Muscle layer of colon (tissue), 2 donors: ENCODE measurements at regions not wholly inside any gene's neighbourhood (a gene's known extent, or its start where the extent isn't known, plus 50 kb on each side); places are given as distances from the start of the nearest gene placed in this dataset.
"Not testable (repeated sequence)": the region's sequence is repeated elsewhere in the genome, so short reads cannot be mapped to it uniquely, and the experiment has no call there.

ENCODE experiments used
- H3K27ac ChIP-seq: one replicate; pipeline ENCODE4 v1.7.0; 2013; ENCODE audit warnings: low read depth, mild to moderate bottlenecking, low read length, moderate library complexity
- H3K27me3 ChIP-seq, 2 donors: one replicate each; pipeline ENCODE4 v1.7.0; 2013; ENCODE audit warnings: low read length in 2 of 2, mild to moderate bottlenecking in 2 of 2; ENCODE audit not compliant: insufficient read depth in 2 of 2, control insufficient read depth in 1 of 2
- H3K36me3 ChIP-seq: one replicate; pipeline ENCODE4 v1.7.0; 2013; ENCODE audit warnings: mild to moderate bottlenecking, low read length; ENCODE audit not compliant: insufficient read depth
- H3K4me1 ChIP-seq: one replicate; pipeline ENCODE4 v1.7.0; 2013; ENCODE audit warnings: mild to moderate bottlenecking, low read length; ENCODE audit not compliant: insufficient read depth
- H3K4me3 ChIP-seq, 2 donors: one replicate each; pipeline ENCODE4 v1.7.0; 2013; ENCODE audit warnings: low read length in 2 of 2, low read depth in 1 of 2, mild to moderate bottlenecking in 1 of 2, moderate library complexity in 1 of 2
- H3K9ac ChIP-seq: one replicate; pipeline ENCODE4 v1.7.0; 2013; ENCODE audit warnings: low read length
- H3K9me3 ChIP-seq: one replicate; pipeline ENCODE4 v1.7.0; 2013; ENCODE audit warnings: mild to moderate bottlenecking, low read length
- donor health status: abdominal sarcoma.
- donor health status: Adenocarcinoma of cecum.

DNA sequence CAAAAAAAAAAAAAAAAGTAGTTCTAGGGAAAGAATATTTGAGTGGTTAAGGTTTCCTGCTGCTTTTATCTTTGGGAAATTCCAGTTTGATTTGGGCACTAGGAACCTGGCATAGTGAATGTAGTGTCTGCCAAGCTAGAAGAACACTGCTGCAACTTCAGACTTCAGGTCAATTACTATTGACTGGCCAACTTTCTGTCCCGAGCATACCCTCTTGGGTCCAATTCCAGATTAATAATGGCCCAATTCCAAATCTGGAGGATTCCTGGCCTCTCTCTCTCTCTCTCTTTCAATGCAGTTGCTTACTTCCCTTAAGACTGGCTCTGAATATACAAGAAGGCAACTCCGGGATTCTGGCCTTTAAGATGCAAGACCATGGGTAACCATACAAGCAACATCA lies 74.9 kb downstream of the ANKEF1 start:
- Histone ChIP-seq H3K27ac (no peak overlapping the region), H3K9ac (no peak overlapping the region), H3K4me1 (no peaks in the 10 kb centered on the region), H3K27me3 (no peaks in the 10 kb centered on the region), H3K9me3 (no peaks in the 10 kb centered on the region), H3K36me3 (no peaks in the 10 kb centered on the region), H3K4me3 (no peak overlapping the region)

DNA sequence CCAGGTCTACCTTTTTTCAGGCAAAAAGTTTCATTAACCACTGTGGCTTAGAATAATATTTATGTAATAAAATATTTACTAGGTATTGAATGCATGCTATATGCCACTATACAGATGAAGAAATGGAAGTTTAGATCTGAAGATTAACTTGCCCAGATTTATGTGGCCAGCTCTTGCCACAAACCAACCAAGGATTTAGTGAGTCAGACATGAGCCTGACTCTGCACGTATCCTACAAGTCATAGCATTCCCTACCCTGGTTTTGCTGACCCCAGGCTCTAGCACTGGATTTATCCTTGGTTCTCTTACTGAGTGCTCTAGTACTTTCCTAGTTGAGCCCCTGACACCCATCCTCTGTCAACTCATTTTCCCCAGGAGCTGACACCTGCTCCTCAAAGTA lies 75.4 kb downstream of the ANKEF1 start:
- no peak overlapping the region for H3K27ac ChIP-seq

DNA sequence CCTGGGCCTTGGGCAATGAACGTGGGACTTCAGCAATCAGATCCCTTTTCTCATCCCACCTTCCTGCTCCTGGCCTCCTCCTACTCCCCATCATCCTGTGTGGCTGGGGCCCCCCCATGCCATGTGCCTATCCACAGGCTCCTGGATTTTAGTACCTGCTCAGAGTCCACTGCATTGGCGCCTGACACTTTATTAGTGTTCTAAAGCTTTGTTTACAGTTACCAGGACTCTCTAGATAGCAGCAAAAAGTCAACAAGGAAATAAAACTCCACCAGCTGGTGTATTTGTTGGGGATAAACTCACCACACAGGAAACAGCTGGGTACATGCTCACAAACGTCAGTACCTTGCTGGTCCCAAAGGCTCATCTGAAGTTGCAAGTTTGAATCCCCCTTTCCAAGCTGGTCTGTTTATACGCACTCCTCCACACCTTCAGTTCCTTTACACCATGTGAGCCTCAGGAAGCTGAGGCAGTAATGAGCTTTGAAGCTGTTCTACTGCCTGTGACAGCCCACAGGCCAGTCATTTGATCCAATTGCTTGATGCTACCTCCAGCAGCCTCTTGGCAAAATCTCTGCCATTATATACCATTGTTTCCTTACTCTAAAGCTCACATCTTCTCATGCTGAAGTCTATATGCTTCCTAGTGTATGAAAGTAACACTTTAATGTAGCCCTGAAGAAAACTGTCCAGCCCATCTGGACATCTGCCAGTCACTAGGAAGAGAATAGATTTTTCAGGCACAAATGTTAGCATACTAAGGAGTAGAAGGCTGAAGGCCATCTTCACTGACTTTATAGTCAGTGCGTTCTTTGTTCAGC lies 76.6 kb downstream of the ANKEF1 start:
- H3K36me3 ChIP-seq, result no peaks in the 10 kb centered on the region
- no peak overlapping the region for H3K9ac ChIP-seq
- H3K4me3 ChIP-seq, result no peak overlapping the region
- H3K9me3 ChIP-seq, result no peaks in the 10 kb centered on the region
- H3K4me1 ChIP-seq, result no peaks in the 10 kb centered on the region
- no peak overlapping the region for H3K27ac ChIP-seq
- H3K27me3 ChIP-seq, result no peaks in the 10 kb centered on the region

More for the DNA sequence above, 75.4 kb downstream of the ANKEF1 start:
- no peaks in the 10 kb centered on the region for H3K4me1 ChIP-seq
- H3K9ac ChIP-seq, result no peak overlapping the region
- H3K27me3 ChIP-seq, result no peaks in the 10 kb centered on the region
- no peaks in the 10 kb centered on the region for H3K36me3 ChIP-seq
- H3K4me3 ChIP-seq, result no peak overlapping the region
- no peaks in the 10 kb centered on the region for H3K9me3 ChIP-seq

DNA sequence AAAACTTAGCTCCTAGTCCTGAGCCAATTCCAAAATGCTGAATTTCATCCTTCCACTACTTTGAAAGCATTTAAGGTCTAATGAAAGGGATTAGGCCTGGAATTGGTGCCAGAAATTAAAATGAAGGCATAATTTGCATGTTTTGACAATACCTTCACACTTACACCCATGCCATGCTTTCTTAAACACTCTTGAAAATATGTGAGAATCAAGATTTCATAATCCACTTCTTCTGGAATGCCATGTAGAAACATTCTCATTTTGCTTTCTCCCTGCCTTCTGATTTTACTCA lies 77.1 kb downstream of the ANKEF1 start:
- no peak overlapping the region for H3K27ac ChIP-seq
- no peak overlapping the region for H3K4me3 ChIP-seq
- no peaks in the 10 kb centered on the region for H3K27me3 ChIP-seq
- H3K9me3 ChIP-seq, result no peaks in the 10 kb centered on the region
- H3K9ac ChIP-seq, result no peak overlapping the region
- no peaks in the 10 kb centered on the region for H3K36me3 ChIP-seq
- no peaks in the 10 kb centered on the region for H3K4me1 ChIP-seq

DNA sequence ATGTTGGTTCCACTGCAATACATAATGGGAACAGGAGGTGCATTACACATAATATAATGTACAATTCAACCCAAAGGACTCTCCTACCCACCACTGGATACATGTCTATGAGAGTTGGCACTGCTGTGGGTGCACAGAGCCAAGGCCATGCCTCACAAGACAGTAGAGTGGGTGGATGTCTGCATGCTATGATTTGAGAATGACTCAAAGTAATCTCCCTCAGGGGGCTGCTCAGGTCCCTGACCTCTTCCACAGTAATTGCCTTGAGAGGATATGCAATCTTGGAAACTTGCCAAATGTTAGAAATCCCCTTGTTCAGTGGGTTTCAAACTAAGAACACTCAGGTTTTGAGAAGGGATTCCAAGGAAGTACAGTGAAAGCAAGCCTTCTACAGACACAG lies 79.0 kb downstream of the ANKEF1 start:
- no peak overlapping the region for H3K4me3 ChIP-seq
- H3K4me1 ChIP-seq, result no peaks in the 10 kb centered on the region
- no peaks in the 10 kb centered on the region for H3K27me3 ChIP-seq
- H3K36me3 ChIP-seq, result no peaks in the 10 kb centered on the region
- H3K27ac ChIP-seq, result no peak overlapping the region
- H3K9ac ChIP-seq, result no peak overlapping the region
- H3K9me3 ChIP-seq, result no peaks in the 10 kb centered on the region

DNA sequence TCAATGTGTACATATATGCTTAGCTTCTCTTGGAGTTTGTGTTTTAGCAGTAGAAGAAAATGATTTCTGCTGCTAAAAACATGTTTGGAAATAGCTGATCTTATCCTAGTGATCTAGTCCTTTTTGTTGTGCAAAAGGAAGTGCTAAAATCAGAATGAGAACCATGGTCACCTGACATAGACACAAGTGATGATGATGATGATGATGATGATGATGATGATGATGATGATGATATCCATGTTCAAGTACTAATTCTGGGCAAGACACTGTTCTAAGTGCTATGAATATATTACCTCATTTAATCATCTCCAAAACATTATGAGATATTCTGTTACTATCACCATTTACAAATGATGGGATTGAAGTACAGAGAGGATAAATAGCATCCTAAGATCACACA lies 79.8 kb downstream of the ANKEF1 start:
- Histone ChIP-seq H3K27me3 (no peaks in the 10 kb centered on the region), H3K4me1 (no peaks in the 10 kb centered on the region), H3K36me3 (no peaks in the 10 kb centered on the region), H3K27ac (no peak overlapping the region), H3K9me3 (no peaks in the 10 kb centered on the region), H3K4me3 (no peak overlapping the region), H3K9ac (no peak overlapping the region)

DNA sequence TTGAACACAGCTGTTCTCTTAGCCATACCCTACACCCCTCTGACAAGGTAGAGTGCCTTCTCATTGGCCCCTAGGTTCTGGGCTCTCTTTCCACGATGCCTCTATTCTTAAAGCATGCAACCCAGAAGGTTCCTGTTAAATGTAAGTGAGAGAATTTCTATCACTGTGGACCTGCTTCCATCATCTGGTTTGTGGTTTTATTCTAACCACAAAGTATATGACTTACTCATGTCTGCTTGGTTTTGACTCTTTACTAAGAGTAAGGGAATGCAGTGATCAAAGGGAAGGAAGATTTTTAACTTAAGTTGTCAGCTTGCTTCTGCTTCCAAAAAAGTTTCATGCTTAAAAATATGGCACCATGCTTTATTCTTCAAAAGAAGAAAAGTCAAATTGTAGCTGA lies 80.2 kb downstream of the ANKEF1 start:
- Histone ChIP-seq H3K4me1 (no peaks in the 10 kb centered on the region), H3K27me3 (no peaks in the 10 kb centered on the region), H3K36me3 (no peaks in the 10 kb centered on the region), H3K9ac (no peak overlapping the region), H3K9me3 (no peaks in the 10 kb centered on the region), H3K4me3 (no peak overlapping the region), H3K27ac (no peak overlapping the region)

DNA sequence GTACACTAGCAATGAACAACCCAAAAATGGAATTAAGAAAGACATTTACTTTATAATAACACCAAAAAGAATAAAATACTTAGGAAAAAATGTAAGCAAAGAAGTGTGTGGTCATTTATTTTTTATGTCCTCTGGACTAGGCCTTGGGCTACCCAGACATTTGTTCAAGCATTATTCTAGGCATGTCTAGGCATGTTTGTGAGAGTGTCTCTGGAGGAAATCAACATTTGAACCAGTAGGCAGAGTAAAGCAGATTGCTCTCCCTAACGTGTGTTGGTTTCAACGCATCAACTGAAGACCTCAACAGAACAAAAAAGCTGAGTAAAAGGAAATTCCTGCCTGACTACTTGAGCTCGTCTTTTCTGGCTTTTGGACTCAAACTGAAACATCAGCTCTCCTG lies 84.5 kb downstream of the ANKEF1 start:
- no peaks in the 10 kb centered on the region for H3K9me3 ChIP-seq
- no peaks in the 10 kb centered on the region for H3K36me3 ChIP-seq
- H3K27me3 ChIP-seq, result no peaks in the 10 kb centered on the region
- H3K9ac ChIP-seq, result no peak overlapping the region
- H3K27ac ChIP-seq, result no peak overlapping the region
- H3K4me3 ChIP-seq, result no peak overlapping the region
- H3K4me1 ChIP-seq, result no peaks in the 10 kb centered on the region

DNA sequence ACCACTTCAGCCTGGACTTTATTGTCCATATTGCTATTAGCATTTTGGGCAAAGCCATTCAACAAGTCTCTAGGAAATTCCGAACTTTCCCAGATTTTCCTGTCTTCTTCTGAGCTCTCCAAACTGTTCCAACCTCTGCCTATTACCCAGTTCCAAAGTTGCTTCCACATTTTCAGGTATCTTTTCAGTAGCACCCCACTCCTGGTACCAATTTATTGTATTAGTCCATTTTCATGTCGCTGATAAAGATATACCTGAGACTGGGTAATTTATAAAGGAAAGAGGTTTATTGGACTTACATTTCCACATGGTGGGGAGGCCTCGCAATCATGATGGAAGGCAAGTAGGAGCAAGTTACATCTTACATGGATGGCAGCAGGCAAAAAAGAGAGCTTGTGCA lies 90.1 kb downstream of the ANKEF1 start:
- not testable (repeated sequence) for H3K4me3 ChIP-seq, H3K4me1 ChIP-seq, H3K9me3 ChIP-seq, H3K27me3 ChIP-seq, H3K9ac ChIP-seq, H3K36me3 ChIP-seq, H3K27ac ChIP-seq

DNA sequence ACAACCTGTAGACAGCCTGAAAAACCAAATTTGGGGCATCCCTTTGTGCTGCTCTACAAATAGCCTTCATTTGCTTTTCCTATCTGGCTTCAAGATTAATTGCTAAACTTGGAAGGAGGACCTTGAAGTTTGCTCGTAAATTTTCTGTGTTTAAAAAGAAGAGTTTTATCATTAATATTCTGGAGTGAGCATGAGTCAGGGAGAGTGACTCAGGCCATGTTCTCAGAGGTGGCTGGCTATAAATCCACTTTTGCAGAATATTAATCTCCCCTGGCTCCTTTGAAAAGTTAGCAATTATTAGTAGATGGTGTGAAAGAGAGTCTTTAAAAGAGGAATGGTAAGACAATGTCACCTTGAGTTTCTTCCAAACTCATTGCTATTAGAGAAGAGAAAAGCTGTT lies 91.0 kb downstream of the ANKEF1 start:
- H3K27ac ChIP-seq, result no peak overlapping the region
- no peaks in the 10 kb centered on the region for H3K9me3 ChIP-seq
- no peaks in the 10 kb centered on the region for H3K27me3 ChIP-seq
- no peak overlapping the region for H3K9ac ChIP-seq
- H3K4me1 ChIP-seq, result no peaks in the 10 kb centered on the region
- no peaks in the 10 kb centered on the region for H3K36me3 ChIP-seq
- no peak overlapping the region for H3K4me3 ChIP-seq

DNA sequence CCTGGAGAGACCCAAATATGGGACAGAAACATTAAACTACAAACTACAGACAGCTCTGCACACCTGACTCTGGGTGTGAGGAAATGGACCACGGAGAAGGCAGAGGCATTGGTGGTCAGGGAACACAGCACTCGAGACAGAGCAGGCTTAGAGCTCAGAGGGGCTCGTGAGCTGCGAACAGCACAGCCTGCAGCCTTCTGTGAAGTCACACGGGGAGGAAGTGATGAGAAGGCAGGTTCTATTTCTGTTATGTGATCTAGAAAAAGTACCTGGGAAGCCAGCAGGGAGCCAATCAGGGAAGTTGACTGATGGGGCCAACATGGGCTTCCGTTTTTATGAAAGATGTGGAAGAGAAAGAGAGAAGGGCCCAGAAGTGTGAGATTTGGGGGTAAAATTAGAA lies 88.9 kb upstream of the SNAP25 start:
- Histone ChIP-seq H3K27me3 (no peaks in the 10 kb centered on the region), H3K4me3 (no peak overlapping the region), H3K4me1 (peaks cover 9% of the 10 kb centered on the region), H3K27ac (no peak overlapping the region), H3K36me3 (no peaks in the 10 kb centered on the region), H3K9me3 (no peaks in the 10 kb centered on the region), H3K9ac (no peak overlapping the region)

DNA sequence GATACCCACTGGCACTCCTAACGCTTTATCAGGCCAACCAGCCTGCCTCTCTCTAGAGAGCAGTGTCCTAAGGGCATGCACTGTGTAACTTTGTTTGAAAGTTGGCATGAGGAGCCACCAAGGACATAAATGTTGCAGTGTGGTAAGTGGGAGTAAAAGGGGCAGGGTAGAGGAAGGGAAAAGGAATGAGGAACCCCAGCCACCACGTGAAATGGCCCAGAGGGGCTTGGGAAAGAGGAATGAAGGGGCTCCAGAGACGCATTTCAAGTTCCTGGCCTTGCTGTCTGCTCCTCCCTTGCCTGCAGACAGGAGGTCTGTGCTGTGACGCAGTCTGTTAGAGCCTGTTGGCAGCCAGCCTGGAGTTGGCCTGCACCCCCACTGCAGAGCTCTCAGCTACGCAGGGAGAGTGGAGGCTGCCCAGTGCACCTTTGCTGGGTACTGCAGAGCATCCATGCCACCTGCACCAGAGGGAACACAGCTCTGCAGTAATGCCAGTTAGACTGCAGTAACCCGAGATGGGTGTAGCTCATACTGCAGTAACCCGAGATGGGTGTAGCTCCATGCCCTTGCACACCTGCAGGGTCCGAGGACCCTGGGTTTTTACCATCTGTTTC lies 86.8 kb upstream of the SNAP25 start:
- H3K27me3 ChIP-seq, result no peaks in the 10 kb centered on the region
- H3K4me3 ChIP-seq, result no peak overlapping the region
- H3K9ac ChIP-seq, result no peak overlapping the region
- peaks cover 9% of the 10 kb centered on the region for H3K4me1 ChIP-seq
- H3K27ac ChIP-seq, result peak overlapping the region; percentile 31
- no peaks in the 10 kb centered on the region for H3K9me3 ChIP-seq
- no peaks in the 10 kb centered on the region for H3K36me3 ChIP-seq
